ENCODE measurements at regions not wholly inside any gene's neighbourhood (a gene's known extent, or its start where the extent isn't known, plus 50 kb on each side); places are given as distances from the start of the nearest gene placed in this dataset.
A peak's percentile ranks its signal among the peaks of the same experiment; 100 is the strongest.

DNA sequence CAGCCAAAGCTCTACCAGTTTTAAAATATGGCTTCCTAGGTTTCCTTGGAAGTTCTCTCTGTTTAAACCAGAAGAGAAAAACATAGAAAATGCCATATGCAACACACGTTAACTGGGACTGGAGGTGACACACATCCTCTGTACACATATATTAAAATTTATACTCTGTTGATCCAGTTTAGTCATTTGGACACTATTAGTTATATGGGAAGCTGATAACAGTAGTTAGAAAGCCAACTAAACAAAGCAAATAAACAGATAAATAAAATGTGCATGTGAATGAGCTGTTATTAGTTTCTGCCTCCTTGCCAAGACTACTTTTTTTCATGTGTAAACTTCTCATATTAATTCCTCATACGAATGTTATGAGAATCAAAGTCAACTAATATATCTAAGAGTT is 1249.2 kb upstream of the CDH6 start:
- Histone ChIP-seq H4K20me1 (ENCODE audit: control insufficient read depth, extremely low read depth, insufficient read depth, low read length) (no peaks in the 10 kb centered on the region), H3K27me3 (ENCODE audit: control insufficient read depth, insufficient read depth, low read length) (no peaks in the 10 kb centered on the region), H3K9ac (ENCODE audit: insufficient read depth, low read length) (no peak overlapping the region), H3K27ac (ENCODE audit: insufficient read depth, low read length) (no peak overlapping the region), H3K9me3 (ENCODE audit: control insufficient read depth, insufficient read depth, low read depth, low read length) (no peaks in the 10 kb centered on the region), H3K36me3 (ENCODE audit: control insufficient read depth, insufficient read depth, low read length) (no peaks in the 10 kb centered on the region), H3K79me2 (ENCODE audit: control insufficient read depth, insufficient read depth, low read length) (no peaks in the 10 kb centered on the region), H3K4me2 (ENCODE audit: extremely low read depth, insufficient read depth, low read length) (no peak overlapping the region), H3K4me3 (replicated peaks in 1 of 4; ENCODE audit: control extremely low read depth in 1 of 4, insufficient read depth in 1 of 4, low read depth in 3 of 4, low read length in 4 of 4) (no peak overlapping the region), H3K4me1 (ENCODE audit: control insufficient read depth, extremely low read depth, insufficient read depth, low read length) (no peaks in the 10 kb centered on the region), H2AFZ (ENCODE audit: low read length) (no peak overlapping the region)
- TF ChIP-seq, protein P1, sequence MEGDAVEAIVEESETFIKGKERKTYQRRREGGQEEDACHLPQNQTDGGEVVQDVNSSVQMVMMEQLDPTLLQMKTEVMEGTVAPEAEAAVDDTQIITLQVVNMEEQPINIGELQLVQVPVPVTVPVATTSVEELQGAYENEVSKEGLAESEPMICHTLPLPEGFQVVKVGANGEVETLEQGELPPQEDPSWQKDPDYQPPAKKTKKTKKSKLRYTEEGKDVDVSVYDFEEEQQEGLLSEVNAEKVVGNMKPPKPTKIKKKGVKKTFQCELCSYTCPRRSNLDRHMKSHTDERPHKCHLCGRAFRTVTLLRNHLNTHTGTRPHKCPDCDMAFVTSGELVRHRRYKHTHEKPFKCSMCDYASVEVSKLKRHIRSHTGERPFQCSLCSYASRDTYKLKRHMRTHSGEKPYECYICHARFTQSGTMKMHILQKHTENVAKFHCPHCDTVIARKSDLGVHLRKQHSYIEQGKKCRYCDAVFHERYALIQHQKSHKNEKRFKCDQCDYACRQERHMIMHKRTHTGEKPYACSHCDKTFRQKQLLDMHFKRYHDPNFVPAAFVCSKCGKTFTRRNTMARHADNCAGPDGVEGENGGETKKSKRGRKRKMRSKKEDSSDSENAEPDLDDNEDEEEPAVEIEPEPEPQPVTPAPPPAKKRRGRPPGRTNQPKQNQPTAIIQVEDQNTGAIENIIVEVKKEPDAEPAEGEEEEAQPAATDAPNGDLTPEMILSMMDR (conservative IDR thresholded peaks at IDR 0.05 in 1 of 2, IDR thresholded peaks at IDR 0.05 in 1 of 2; ENCODE audit: low read depth in 1 of 2, low read length in 2 of 2) = no peak
- DNase-seq (ENCODE audit: low read depth in 2 of 2) = no peak

DNA sequence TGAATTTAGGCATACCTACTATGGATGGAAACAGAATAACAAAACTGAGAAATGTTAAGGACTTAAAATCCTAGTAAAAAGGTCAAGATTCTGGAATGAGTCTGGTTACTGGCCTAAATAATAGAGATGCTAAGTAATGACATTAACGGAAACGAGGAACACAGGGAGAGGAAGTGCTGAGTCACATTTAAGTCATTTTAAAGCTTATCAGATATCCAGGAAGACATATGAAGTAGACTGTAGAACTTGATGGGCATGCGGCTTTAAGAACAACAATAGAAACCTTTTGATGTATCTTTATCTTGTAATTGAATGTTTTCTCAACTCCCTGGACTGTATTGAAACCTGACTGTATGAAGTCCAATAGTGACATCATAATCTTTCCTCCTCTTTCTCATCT is 1251.4 kb upstream of the CDH6 start:
- H3K4me2 ChIP-seq (ENCODE audit: extremely low read depth, insufficient read depth, low read length) = no peak overlapping the region
- no peak overlapping the region for H3K27ac ChIP-seq (ENCODE audit: insufficient read depth, low read length)
- no peaks in the 10 kb centered on the region for H3K79me2 ChIP-seq (ENCODE audit: control insufficient read depth, insufficient read depth, low read length)
- no peak overlapping the region for H3K9ac ChIP-seq (ENCODE audit: insufficient read depth, low read length)
- H4K20me1 ChIP-seq (ENCODE audit: control insufficient read depth, extremely low read depth, insufficient read depth, low read length) = no peaks in the 10 kb centered on the region
- H3K9me3 ChIP-seq (ENCODE audit: control insufficient read depth, insufficient read depth, low read depth, low read length) = no peaks in the 10 kb centered on the region
- no peak overlapping the region for H2AFZ ChIP-seq (ENCODE audit: low read length)
- no peaks in the 10 kb centered on the region for H3K4me1 ChIP-seq (ENCODE audit: control insufficient read depth, extremely low read depth, insufficient read depth, low read length)
- no peaks in the 10 kb centered on the region for H3K27me3 ChIP-seq (ENCODE audit: control insufficient read depth, insufficient read depth, low read length)
- no peak overlapping the region for H3K4me3 ChIP-seq (replicated peaks in 1 of 4; ENCODE audit: control extremely low read depth in 1 of 4, insufficient read depth in 1 of 4, low read depth in 3 of 4, low read length in 4 of 4)
- no peak for TF ChIP-seq EZH2 (IDR thresholded peaks at IDR 0.05; ENCODE audit: low read length, missing control alignments)
- TF ChIP-seq, protein P1 (conservative IDR thresholded peaks at IDR 0.05 in 1 of 2, IDR thresholded peaks at IDR 0.05 in 1 of 2; ENCODE audit: low read depth in 1 of 2, low read length in 2 of 2) = no peak
- DNase-seq (ENCODE audit: low read depth in 2 of 2) = peak in 1 of 2 donors; percentile 0
- no peaks in the 10 kb centered on the region for H3K36me3 ChIP-seq (ENCODE audit: control insufficient read depth, insufficient read depth, low read length)

DNA sequence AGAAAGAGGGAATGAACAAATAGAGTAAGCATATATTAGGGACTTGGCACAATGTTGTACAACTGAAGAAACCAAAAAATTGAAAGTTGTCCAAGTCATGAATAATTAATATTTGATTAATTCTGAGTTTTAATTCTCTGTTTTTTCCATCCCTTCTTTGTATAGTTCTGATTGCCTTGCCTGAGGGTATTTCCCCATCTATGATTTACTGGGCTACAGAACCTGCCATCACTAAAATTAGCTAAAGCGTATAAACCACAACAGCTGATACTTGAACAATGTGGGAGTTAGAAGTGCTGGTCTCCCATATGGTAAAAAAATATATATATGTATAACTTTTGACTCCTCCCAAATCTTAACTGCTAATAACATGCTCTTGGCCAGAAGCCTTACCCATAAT is 1253.5 kb upstream of the CDH6 start:
- no peaks in the 10 kb centered on the region for H3K27me3 ChIP-seq (ENCODE audit: control insufficient read depth, insufficient read depth, low read length)
- H3K4me2 ChIP-seq (ENCODE audit: extremely low read depth, insufficient read depth, low read length) = no peak overlapping the region
- no peak overlapping the region for H3K9ac ChIP-seq (ENCODE audit: insufficient read depth, low read length)
- no peaks in the 10 kb centered on the region for H3K79me2 ChIP-seq (ENCODE audit: control insufficient read depth, insufficient read depth, low read length)
- no peak for TF ChIP-seq EZH2 (IDR thresholded peaks at IDR 0.05; ENCODE audit: low read length, missing control alignments)
- TF ChIP-seq, protein P1 (conservative IDR thresholded peaks at IDR 0.05 in 1 of 2, IDR thresholded peaks at IDR 0.05 in 1 of 2; ENCODE audit: low read depth in 1 of 2, low read length in 2 of 2) = no peak
- no peak for DNase-seq (ENCODE audit: low read depth in 2 of 2)
- no peaks in the 10 kb centered on the region for H4K20me1 ChIP-seq (ENCODE audit: control insufficient read depth, extremely low read depth, insufficient read depth, low read length)
- H3K4me3 ChIP-seq (replicated peaks in 1 of 4; ENCODE audit: control extremely low read depth in 1 of 4, insufficient read depth in 1 of 4, low read depth in 3 of 4, low read length in 4 of 4) = no peak overlapping the region
- no peaks in the 10 kb centered on the region for H3K9me3 ChIP-seq (ENCODE audit: control insufficient read depth, insufficient read depth, low read depth, low read length)
- no peaks in the 10 kb centered on the region for H3K4me1 ChIP-seq (ENCODE audit: control insufficient read depth, extremely low read depth, insufficient read depth, low read length)
- no peaks in the 10 kb centered on the region for H3K36me3 ChIP-seq (ENCODE audit: control insufficient read depth, insufficient read depth, low read length)
- no peak overlapping the region for H3K27ac ChIP-seq (ENCODE audit: insufficient read depth, low read length)
- H2AFZ ChIP-seq (ENCODE audit: low read length) = no peak overlapping the region

Measured in fibroblast of lung (primary cell).